Neural crest cell (in vitro differentiated cells): ENCODE measurements at regions not wholly inside any gene's neighbourhood (a gene's known extent, or its start where the extent isn't known, plus 50 kb on each side); places are given as distances from the start of the nearest gene placed in this dataset.

Source experiments
- DNase-seq: peaks from one replicate; pipeline ENCODE4 v3.0.0; 2021; ENCODE audit warnings: low read depth, mixed read lengths, low spot score
- H3K27ac Mint-ChIP-seq: one replicate; pipeline ENCODE4 v1.8.0; 2021; ENCODE audit warnings: mild to moderate bottlenecking, mixed read lengths; ENCODE audit not compliant: unreplicated experiment
- H3K27me3 Mint-ChIP-seq: 2 replicates; pipeline ENCODE4 v1.8.0; 2021; ENCODE audit warnings: low read depth, mild to moderate bottlenecking, mixed read lengths
- H3K36me3 Mint-ChIP-seq: 2 replicates; pipeline ENCODE4 v1.8.0; 2021; ENCODE audit warnings: low read depth, mild to moderate bottlenecking, mixed read lengths
- H3K4me1 Mint-ChIP-seq: 2 replicates; pipeline ENCODE4 v1.8.0; 2021; ENCODE audit warnings: mixed read lengths
- H3K4me3 Mint-ChIP-seq: one replicate; pipeline ENCODE4 v1.8.0; 2021; ENCODE audit warnings: mild to moderate bottlenecking, mixed read lengths
- H3K9me3 Mint-ChIP-seq: 2 replicates; pipeline ENCODE4 v1.8.0; 2021; ENCODE audit warnings: mixed read lengths
- TF ChIP-seq, protein P1 (sequence below): fragments of 200-600 bp; sonication (generic); conservative IDR thresholded peaks from 2 replicates; pipeline ENCODE4 v1.5.0; 2021; ENCODE audit warnings: antibody characterized with exemption, mild to moderate bottlenecking

DNA sequence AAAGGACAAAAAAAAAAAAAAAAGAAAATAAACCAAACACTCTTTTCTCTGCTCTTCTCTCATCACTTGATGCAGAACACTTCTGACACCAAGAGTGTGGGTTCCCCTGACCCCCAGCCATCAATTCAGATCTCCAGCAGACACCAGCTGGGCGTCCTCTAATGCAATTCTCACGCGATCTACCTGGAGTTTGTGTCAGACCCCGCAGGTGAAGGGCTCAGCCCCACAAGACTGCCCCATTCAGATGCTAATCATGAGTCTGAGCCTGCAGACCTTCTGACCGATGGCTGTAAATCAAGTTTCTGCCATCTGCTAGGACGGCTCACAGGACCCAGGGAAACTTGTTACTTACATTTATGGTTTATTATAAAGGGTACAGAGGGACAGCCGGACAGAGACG is 133.6 kb upstream of the C1orf174 start:
- TF ChIP-seq, protein P1, sequence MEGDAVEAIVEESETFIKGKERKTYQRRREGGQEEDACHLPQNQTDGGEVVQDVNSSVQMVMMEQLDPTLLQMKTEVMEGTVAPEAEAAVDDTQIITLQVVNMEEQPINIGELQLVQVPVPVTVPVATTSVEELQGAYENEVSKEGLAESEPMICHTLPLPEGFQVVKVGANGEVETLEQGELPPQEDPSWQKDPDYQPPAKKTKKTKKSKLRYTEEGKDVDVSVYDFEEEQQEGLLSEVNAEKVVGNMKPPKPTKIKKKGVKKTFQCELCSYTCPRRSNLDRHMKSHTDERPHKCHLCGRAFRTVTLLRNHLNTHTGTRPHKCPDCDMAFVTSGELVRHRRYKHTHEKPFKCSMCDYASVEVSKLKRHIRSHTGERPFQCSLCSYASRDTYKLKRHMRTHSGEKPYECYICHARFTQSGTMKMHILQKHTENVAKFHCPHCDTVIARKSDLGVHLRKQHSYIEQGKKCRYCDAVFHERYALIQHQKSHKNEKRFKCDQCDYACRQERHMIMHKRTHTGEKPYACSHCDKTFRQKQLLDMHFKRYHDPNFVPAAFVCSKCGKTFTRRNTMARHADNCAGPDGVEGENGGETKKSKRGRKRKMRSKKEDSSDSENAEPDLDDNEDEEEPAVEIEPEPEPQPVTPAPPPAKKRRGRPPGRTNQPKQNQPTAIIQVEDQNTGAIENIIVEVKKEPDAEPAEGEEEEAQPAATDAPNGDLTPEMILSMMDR: no peak
- Mint-ChIP-seq H3K27me3 (peaks cover 37% of the 10 kb centered on the region), H3K4me3 (no peak overlapping the region), H3K36me3 (peaks cover 2% of the 10 kb centered on the region), H3K4me1 (peaks cover 4% of the 10 kb centered on the region), H3K27ac (peak overlapping the region; percentile 27), H3K9me3 (peaks cover 20% of the 10 kb centered on the region)
- DNase-seq: no peak

GRCh38 chr1:4034318-4034887 is 134.3 kb upstream of the C1orf174 start:
- Mint-ChIP-seq H3K9me3 (peaks cover 26% of the 10 kb centered on the region), H3K27me3 (peaks cover 38% of the 10 kb centered on the region), H3K27ac (no peak overlapping the region), H3K4me1 (peaks cover 4% of the 10 kb centered on the region), H3K36me3 (peaks cover 6% of the 10 kb centered on the region), H3K4me3 (no peak overlapping the region)
- DNase-seq: no peak
- TF ChIP-seq, protein P1: no peak

DNA sequence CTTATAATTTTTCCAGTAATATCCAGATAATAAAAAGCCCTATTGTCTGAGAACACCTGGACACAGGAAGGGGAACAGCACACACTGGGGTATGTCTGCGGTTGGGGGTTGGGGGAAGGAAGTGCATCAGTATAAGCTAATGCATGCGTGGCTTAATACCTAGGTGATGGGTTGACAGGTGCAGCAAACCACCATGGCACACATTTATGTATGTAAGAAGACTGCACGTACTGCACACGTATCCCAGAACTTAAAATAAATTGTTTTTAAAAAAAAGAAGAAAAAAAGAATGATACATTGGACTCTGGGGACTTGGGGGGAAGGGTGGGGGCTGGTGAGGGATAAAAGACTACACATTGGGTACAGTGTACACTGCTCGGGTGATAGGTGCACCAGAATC is 144.9 kb upstream of the C1orf174 start:
- Mint-ChIP-seq H3K4me3 (no peak overlapping the region), H3K36me3 (no peaks in the 10 kb centered on the region), H3K27me3 (peaks cover 39% of the 10 kb centered on the region), H3K4me1 (no peaks in the 10 kb centered on the region), H3K27ac (no peak overlapping the region), H3K9me3 (no peaks in the 10 kb centered on the region)
- TF ChIP-seq, protein P1: no peak
- no peak for DNase-seq

DNA sequence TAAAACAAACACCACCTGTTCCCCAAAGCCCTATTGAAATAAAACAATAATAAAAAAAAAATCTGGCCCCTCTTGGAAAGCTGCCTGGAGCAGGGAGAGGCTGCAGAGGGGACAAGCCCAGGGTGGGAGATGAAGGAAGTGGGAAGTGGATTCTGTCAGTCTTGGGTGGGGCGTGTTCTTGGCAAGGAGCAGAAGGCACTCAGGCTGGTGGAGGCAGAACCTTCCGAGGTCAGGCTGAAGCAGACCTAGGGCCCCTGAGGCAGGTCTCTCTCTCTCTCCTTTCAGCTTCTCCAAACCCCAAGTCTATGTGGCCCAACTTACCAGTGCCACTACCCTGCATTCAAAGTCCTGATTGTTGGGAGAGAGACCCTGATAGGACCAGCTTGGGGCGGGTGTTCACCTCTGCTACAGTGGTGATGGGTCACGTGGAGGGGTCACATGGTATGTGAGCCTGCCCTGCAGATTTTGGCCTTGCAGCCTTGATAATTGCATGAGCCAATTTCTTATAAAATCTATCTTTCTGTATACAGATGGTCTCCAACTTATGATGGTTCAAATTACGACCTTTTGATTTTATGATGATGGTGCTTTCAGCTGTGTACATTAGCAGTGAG is 145.4 kb upstream of the C1orf174 start:
- no peaks in the 10 kb centered on the region for H3K4me1 Mint-ChIP-seq
- H3K9me3 Mint-ChIP-seq: no peaks in the 10 kb centered on the region

GRCh38 chr1:4046836-4047461 is 146.9 kb upstream of the C1orf174 start:
- peaks cover 28% of the 10 kb centered on the region for H3K27me3 Mint-ChIP-seq
- no peak for DNase-seq
- no peaks in the 10 kb centered on the region for H3K36me3 Mint-ChIP-seq
- no peaks in the 10 kb centered on the region for H3K9me3 Mint-ChIP-seq
- H3K4me3 Mint-ChIP-seq: no peak overlapping the region
- H3K4me1 Mint-ChIP-seq: no peaks in the 10 kb centered on the region
- TF ChIP-seq, protein P1: no peak
- H3K27ac Mint-ChIP-seq: peak overlapping the region; percentile 19

More for the DNA sequence above, 145.4 kb upstream of the C1orf174 start:
- Mint-ChIP-seq H3K27me3 (peaks cover 39% of the 10 kb centered on the region), H3K4me3 (no peak overlapping the region), H3K27ac (no peak overlapping the region), H3K36me3 (no peaks in the 10 kb centered on the region)
- TF ChIP-seq, protein P1: no peak
- no peak for DNase-seq
